ENCODE measurements at regions not wholly inside any gene's neighbourhood (a gene's known extent, or its start where the extent isn't known, plus 50 kb on each side); places are given as distances from the start of the nearest gene placed in this dataset.

GRCh38 chr10:130463104-130463875 is 327.1 kb downstream of the GLRX3 start:
- TF ChIP-seq, protein P1, sequence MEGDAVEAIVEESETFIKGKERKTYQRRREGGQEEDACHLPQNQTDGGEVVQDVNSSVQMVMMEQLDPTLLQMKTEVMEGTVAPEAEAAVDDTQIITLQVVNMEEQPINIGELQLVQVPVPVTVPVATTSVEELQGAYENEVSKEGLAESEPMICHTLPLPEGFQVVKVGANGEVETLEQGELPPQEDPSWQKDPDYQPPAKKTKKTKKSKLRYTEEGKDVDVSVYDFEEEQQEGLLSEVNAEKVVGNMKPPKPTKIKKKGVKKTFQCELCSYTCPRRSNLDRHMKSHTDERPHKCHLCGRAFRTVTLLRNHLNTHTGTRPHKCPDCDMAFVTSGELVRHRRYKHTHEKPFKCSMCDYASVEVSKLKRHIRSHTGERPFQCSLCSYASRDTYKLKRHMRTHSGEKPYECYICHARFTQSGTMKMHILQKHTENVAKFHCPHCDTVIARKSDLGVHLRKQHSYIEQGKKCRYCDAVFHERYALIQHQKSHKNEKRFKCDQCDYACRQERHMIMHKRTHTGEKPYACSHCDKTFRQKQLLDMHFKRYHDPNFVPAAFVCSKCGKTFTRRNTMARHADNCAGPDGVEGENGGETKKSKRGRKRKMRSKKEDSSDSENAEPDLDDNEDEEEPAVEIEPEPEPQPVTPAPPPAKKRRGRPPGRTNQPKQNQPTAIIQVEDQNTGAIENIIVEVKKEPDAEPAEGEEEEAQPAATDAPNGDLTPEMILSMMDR (conservative IDR thresholded peaks at IDR 0.05; ENCODE audit: low read length) = no peak
- no peak for TF ChIP-seq EZH2phosphoT487 (IDR thresholded peaks at IDR 0.05; ENCODE audit: borderline replicate concordance, low read depth, low read length)
